HG03064 (cell line): ENCODE measurements at regions not wholly inside any gene's neighbourhood (a gene's known extent, or its start where the extent isn't known, plus 50 kb on each side); places are given as distances from the start of the nearest gene placed in this dataset.
"Not testable (repeated sequence)": the region's sequence is repeated elsewhere in the genome, so short reads cannot be mapped to it uniquely, and the experiment has no call there.

ENCODE experiments used
- ATAC-seq: cut with Tn5 transposase; IDR thresholded peaks from one replicate; pipeline ENCODE4 v1.9.1; 2021; ENCODE audit warnings: low read depth; ENCODE audit not compliant: unreplicated experiment

GRCh38 chr7:49434846-49435245 lies 338.6 kb upstream of the VWC2 start:
- ATAC-seq, result no peak

GRCh38 chr7:49438281-49438680 lies 335.2 kb upstream of the VWC2 start:
- no peak for ATAC-seq

- ATAC-seq, result no peak
Measured at GRCh38 chr7:49443515-49443914, 329.9 kb upstream of the VWC2 start.

- ATAC-seq, result no peak
Measured at GRCh38 chr7:49453486-49453885, 320.0 kb upstream of the VWC2 start.

- no peak for ATAC-seq
Measured at GRCh38 chr7:49479441-49479840, 294.0 kb upstream of the VWC2 start.

GRCh38 chr7:49479936-49480544 lies 293.4 kb upstream of the VWC2 start:
- ATAC-seq, result no peak

GRCh38 chr7:49481075-49481474 lies 292.4 kb upstream of the VWC2 start:
- no peak for ATAC-seq

GRCh38 chr7:49483142-49483541 lies 290.3 kb upstream of the VWC2 start:
- no peak for ATAC-seq

GRCh38 chr7:49486974-49487829 lies 286.2 kb upstream of the VWC2 start:
- ATAC-seq, result no peak

GRCh38 chr7:49487830-49488140 lies 285.7 kb upstream of the VWC2 start:
- no peak for ATAC-seq

- no peak for ATAC-seq
Measured at GRCh38 chr7:49488573-49488972, 284.9 kb upstream of the VWC2 start.

- no peak for ATAC-seq
Measured at GRCh38 chr7:49497471-49497870, 276.0 kb upstream of the VWC2 start.

- no peak for ATAC-seq
Measured at GRCh38 chr7:49500741-49501140, 272.7 kb upstream of the VWC2 start.

- ATAC-seq, result not testable (repeated sequence)
Measured at GRCh38 chr7:49507206-49507605, 266.2 kb upstream of the VWC2 start.

GRCh38 chr7:49513911-49514310 lies 259.5 kb upstream of the VWC2 start:
- no peak for ATAC-seq

- ATAC-seq, result no peak
Measured at GRCh38 chr7:49520951-49521350, 252.5 kb upstream of the VWC2 start.

- ATAC-seq, result no peak
Measured at GRCh38 chr7:49522111-49522510, 251.3 kb upstream of the VWC2 start.

GRCh38 chr7:49523870-49524269 lies 249.6 kb upstream of the VWC2 start:
- ATAC-seq, result no peak

GRCh38 chr7:49527182-49527581 lies 246.3 kb upstream of the VWC2 start:
- ATAC-seq, result no peak

GRCh38 chr7:49530481-49530880 lies 243.0 kb upstream of the VWC2 start:
- ATAC-seq, result no peak

GRCh38 chr7:49563693-49564378 lies 209.6 kb upstream of the VWC2 start:
- peak; percentile 14 for ATAC-seq

GRCh38 chr7:49564379-49564714 lies 209.1 kb upstream of the VWC2 start:
- peak; percentile 84 for ATAC-seq
